ENCODE measurements at regions not wholly inside any gene's neighbourhood (a gene's known extent, or its start where the extent isn't known, plus 50 kb on each side); places are given as distances from the start of the nearest gene placed in this dataset.
A peak's percentile ranks its signal among the peaks of the same experiment; 100 is the strongest.

DNA sequence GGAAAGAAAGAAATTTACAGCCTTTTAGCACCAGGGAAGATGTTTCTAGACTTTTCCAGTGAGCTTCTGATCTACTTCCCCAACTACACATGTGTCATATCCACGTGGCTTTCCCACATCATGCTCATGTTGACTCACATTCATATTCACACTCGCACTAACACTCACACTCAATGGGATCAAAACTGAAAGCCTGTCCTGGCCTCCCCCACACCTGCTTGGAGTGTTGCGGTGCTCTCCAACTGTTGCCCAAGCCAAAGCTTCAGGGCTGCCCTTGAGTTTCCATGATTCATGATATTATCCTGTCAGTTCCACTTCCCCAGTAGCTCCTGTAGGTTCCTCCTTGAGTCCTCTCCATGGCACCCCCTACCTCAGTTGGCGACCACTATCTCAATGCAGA is 444.4 kb downstream of the GATA3 start:
- peak in 2 of 5 experiments; percentile 2 to 14 for DNase-seq

DNA sequence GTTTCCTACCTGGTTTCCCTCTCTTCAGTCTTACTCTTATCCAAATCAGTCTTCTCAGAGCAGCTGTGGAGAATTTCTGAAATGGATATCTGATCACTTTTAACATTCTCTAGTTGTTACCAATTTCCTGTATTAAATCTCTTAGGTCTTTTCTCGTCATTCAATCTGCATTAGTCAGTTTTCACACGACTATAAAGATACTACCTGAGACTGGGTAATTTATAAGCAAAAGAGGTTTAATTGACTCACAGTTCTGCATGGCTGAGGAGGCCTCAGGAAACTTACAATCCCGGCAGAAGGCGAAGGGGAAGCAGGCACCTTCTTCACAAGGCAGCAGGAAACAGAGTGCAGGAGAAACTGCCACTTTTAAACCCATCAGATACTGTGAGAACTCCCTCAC is 444.8 kb downstream of the GATA3 start:
- DNase-seq, result no peak

DNA sequence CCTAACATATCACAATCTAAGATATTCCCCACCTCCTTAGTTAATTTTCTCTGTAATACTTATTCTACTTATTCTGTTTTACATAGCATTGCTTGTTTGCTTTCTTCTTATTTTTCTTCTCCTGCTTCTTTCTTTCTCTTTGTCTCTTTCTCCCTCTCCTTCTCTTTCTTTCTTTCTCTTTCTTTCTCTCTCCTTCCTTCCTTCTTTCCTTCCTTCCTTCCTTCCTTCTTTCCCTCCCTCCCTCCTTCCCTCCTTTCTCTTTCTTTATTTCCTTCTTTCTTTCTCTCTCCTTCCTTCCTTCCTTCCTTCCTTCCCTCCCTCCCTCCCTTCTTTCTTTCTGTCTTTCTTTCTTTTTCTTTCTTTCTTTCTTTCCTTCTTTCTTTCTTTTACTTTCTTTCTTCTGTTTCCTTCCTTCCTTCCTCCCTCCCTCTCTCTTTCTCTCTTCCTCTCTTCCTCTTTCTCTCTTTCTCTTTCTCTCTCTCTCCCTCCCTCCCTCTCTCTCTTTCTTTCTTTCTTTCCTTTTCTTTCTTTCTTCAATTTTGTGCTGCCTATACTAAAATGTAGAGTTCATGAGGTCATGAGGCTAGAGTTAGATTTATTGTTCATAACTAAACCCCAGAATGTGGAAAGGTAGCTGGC is 445.4 kb downstream of the GATA3 start:
- no peak for DNase-seq

DNA sequence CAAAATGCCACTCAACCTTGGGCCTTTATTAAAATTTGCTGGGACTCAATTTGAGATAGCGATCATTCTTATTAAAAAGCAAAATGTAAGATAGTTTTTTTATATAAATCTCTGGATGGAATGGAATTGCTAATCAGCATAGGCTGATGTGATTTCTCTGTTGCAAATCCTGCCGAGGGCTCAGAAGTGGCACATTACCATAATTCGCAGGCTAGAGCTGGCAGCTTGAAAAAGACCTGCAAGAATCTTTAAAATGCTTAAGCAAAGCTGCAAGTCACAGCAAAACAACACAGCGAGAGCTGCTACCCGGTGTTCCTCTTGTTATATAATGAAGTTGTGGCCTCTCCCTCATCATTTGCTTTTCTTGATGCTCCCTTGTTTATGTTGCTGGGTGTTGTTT is 448.1 kb downstream of the GATA3 start:
- no peak for DNase-seq

DNA sequence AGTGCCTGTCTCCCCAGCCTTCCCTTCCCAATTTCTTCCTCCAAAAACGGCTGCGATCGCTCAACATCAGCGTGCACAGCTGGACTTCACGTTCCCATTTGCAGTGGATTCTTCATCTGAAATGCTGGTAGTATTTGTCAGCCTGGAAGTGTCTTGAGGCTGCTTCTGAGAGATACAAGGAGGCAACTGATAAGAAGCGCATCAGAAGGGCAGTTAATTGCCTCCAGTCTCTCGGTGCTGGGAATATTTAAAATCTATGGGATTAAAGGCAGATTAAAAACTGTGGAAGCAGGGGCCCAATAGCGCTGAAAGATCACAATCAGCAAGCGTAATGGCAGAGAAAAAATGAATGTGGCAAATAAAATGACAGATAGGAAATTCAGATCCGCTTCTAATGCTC is 450.0 kb downstream of the GATA3 start:
- no peak for DNase-seq

DNA sequence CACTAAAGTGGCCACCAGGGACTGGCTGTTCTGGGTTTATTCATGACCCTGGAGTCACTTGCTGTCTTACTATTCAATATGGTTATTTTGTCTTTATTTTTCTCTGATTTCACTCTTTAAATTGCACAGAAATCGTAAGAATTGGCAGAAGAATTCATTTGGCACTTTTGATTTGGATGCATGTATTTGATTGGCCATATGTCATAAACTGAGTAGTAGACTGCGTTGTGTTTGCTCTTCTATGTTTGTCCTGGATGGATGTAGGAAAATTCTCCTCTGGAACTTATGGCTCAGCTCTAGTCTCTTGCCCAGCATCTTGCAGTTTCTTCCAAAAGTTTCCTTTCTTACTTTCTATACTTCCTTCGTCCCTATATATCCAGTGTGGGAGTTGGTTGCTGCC is 452.7 kb downstream of the GATA3 start:
- DNase-seq, result no peak

DNA sequence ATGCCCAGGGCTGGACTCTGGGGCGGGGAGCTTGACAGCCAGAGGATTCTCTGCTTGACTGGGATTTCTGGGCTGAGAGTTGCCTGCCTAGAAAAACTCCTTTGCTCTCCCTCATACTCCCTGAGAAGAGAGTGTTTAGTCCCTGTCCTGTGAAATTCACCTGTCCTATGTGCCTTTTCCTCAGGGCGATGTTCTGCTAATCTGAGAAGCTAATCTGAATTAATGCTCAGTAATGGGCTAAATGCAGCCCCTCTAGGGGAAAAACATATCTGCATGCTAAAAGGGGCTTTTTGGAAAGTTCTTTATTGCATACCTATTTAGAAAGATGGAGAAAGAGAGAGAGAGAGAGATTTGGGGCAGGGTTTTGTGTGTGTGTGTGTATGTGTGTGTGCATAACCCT is 454.4 kb downstream of the GATA3 start:
- no peak for DNase-seq

DNA sequence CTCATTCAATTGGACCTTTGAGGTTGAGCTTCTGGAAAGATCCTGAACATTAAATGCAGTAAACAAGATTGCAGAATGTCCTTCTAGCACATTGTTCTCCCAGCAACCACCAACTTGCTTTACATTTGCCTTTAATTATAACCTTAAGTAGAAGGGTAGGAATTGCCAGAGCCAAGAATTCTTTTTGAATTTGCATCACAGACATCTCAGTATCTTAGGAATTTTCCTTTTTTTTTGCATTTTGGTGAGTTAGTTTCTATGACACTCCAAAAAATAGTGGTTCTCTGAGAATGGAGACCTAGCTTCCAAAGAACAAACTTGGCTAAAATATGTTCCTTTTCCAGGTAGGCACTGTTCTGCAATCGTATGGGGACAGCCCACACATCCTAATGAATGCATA is 456.0 kb downstream of the GATA3 start:
- no peak for DNase-seq

DNA sequence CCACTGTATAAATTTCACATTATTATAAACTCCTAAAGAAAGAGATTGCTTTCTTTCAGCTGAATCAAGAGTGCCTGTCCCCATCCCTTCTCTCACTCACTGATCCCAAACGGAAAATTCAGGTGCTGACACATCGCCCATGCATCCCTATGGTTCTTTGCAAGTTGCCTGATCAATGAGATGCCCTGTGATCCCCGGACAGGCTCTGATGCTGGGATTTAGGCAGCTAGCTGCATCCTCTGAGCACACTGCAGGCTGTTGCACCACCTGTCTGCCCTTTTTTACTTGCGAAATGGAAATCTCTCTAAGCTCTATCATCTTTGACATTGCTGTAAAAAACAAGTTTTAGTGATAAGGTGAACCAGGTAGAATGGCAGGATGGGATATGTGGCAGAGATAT is 456.5 kb downstream of the GATA3 start:
- DNase-seq, result no peak

DNA sequence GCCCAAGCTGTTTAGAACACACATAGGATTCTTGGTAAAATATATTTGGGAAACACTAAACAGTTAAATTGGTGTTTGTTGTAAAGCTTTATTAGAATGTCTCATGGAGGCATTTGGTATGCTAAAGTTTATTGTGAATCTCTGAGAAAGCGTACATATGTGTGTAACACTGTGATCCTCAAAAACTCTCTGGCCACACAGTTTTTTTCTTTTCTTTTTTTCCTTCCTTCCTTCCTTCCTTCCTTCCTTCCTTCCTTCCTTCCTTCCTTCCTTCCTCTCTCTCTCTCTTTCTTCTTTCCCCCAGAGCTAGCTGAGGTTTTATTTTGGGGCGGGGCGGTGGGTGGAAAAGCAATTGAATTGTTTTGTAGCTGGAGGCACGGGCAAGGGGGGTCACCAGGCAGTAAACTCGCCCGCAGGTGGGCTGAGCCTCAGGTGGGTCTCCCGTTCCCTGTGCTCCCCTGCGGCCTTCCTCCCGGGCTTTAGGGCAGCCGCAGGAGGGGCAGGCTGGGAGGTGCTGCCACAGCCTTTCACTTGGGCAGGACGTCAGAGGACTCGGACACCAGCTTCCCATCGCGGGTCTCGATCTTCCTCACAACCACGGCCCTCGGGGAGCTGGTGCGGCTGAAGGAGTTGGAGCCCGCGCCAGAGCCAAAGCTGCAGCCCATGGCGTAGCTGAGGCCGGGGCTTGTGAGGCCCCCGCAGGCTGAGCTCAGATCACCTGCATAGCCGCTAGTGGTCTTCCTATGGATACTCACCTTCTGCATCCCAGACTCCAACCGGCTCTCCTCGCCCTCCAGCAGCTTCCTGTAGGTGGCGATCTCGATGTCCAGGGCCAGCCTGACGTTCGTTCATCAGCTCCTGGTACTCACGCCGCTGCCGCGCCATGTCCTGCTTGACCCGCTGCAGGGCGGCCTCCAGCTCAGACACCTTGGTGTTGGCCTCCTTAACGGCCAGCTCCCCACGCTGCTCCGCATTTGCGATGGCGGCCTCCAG is 459.0 kb downstream of the GATA3 start:
- no peak for DNase-seq

DNA sequence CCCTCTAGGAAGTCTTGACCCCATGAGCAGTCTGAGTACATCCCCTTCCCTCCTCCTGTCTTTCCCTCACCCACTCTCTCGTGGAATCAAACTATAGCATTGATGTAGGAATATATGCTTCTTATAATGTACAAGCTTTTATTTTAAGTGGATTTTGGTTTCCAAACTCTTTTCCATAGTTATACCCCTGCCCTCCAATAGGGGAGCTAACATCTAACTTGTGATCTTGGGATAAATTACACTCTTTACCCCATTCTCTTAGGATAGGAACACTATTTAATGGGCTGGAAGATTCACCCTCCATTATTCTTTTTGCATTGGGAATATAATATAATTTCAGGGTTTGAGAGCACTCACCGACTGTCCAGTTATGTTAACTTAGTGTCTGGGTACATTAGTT is 465.9 kb downstream of the GATA3 start:
- DNase-seq, result no peak

DNA sequence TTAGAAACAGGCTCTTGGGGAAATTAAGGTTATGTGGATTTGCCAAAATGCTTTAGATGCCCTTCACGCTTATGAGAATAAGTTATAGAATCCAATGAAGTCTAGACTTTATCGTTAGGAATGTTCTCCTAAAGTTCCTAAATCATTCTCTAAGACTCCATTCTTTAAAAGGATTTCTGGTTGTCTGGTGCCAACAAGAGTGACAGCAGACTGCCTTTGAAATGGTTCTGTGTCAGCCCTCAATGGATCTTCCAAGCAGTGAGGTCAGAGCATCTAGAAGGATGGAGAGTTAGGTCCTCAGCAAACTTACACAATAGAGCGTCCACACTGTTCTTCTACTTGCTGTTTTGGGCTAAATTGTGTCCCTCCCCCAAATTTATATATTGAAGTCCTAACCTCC is 473.3 kb downstream of the GATA3 start:
- no peak for DNase-seq

DNA sequence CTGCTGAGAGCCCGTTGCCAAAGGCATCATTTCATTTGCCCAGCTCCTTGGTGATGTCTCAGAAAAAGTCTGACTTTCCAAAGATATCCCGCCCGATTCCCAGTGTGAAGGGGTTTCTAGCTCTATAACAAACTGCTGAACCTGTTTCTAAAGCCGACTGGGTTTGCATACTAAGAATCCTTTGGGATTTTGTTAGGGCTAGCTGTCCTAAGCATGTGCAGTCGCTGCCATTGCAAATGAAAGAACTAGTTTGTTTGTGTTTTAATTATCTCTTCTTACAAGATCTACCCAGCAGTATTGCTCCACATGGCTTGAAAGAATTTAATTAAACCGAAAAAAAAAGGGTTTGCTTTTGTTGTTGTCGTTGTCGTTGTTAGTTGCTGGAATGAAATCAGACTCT is 476.6 kb downstream of the GATA3 start:
- DNase-seq, result no peak

DNA sequence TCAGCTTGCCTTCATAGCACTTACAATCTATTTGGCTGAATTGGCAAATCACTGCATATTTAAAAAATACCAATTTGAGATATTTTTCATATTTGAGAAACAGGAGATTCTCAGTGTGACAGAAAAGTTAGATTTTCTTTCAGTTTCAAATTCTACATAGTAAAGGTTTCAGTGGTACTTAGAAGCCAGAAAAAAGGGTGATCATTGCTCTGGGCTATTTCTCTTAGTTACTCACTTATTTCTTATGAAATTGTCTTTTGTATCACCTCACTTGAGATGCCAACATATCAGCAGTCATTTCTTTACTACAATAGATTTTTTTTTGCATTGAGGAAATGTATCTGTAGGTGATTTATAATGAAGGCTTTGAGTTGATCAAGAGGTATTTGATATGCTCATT is 478.2 kb downstream of the GATA3 start:
- DNase-seq, result peak in 1 of 5 experiments; percentile 67

DNA sequence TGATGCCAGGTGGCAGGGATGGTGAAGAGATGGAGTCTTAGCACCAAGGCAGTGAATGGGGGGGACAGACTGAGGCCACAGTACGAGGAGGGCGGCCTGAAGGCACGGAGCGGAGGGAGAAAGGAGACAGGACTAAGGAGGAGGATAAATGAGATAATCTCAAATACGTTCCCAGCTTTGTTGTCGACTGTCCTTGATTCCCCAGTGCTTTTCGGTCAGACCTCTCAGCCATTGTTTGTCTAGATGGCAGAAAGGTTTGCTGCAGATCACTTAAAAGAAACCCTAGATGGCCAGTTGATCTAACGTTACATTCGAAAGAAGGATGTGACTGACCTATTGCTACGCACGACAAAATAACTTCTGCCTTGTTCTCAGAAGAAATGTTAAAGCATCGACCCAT is 479.0 kb downstream of the GATA3 start:
- DNase-seq, result no peak

DNA sequence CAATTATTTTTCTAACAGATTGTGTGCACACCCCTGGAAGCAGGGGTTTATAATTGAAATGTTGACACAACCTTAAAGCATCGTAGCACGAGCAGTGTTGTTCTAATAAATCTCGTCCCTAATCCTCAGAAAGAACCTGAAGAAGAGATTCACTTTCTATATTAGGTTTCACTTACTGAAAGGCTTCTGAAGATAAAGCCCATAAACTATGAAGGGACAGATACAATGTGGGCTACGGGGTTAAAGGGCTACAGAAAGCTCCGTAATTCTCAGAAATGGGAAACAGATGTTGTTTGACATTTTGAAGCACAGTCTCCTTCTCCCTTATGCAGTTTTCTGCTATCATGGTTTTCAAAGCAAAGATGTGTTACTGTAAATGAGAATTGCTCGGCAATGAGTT is 479.6 kb downstream of the GATA3 start:
- DNase-seq, result no peak

DNA sequence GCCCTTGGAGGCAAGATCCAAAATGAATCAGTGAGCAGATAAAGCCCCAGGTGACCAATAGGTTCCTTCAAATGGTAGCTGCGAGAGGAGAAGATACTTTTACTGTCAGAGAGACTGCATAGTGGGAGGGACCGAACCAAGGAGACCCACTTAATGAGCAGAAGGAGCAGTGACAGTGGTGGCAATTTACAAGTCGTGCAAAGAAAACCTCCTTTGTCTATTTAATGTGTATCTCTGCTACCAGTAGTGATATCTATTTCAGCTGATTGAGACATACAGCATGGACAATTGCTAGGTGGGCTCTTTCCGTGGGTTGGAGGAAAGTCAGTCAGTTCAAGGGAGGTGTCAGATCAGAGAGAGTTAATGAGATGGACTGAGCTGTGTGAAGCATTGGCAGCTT is 480.4 kb downstream of the GATA3 start:
- no peak for DNase-seq

DNA sequence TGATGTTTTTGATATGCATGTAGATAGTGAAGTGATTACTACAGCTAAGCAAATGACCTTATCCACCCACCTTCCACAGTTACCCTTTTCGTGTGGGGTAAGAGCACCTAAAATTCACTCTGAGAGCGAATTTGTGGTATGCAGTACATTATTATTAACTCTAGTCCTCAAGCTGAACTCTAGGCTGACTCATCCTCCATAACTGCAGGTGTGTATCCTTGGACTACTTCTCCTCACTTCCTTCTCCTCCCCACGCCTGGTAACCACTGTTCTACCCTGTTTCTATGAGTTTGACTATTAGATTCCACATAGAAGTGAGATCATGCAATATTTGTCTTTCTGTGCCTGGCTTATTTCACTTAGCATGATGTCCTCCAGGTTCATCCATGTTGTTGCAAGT is 484.6 kb downstream of the GATA3 start:
- no peak for DNase-seq

DNA sequence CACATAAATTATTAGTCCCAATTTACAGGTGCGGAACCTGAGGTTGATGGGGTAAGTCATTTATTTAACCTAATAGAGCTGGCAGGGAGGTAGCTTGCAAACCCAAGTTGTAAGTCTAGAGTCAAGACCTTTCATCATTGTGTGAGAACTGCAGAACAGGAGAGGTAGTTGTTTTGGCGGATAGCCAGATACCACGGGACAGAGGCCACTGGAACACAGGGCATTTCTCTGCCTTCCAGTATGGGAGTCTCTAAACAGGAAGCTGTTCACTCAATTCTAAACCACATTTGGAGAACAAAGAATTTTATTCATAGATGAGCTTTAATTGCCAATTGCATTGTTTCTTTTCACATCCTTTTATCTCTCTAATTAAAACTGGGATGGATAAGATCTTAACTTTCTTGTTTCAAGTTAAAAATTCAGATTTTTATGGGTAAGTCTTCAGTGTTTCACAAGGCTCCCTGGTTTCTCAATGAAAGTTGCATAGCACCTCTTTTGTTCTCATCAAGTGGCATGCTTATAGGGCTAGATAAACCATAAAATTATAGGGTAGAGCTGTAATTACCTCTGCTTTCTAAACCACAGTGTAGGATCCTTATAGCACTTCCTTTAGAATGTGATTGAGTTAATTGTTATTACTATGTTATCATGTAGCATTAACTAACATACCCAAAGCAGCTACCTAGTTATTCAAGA is 489.0 kb downstream of the GATA3 start:
- DNase-seq, result no peak

DNA sequence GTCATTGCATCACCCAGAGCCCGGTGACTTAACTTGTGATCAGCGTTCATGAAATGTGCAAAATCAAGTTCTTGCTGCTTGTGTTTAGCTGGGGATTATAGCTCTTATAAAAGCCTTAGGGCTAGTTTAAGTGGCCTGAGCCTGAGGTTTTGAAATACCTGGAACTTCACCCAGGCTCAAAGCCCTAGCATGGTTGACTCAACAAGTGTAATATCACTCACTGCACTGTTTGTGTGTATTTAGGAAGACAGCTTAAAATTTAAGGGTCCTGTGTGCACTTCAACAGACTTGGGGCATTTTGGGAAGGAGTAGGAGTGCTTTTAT is 489.5 kb downstream of the GATA3 start:
- no peak for DNase-seq

DNA sequence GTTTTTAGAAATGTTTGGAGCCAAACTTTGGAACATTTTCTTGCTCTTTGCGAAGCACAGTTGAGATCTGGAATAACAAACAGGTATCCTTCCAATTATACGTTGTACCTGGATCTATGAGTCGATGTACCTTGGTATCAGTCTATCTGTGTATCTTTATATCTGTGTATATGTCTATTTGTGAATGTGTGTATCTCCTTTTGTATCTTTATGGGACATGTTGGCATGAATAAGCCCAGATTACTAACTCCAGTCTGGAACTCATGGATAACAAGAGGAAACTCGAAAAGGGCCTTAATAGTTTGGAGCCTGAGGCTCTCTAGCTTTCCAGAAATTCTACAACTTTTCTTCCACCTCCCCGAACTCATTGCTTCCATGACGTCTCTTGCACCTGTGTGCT is 490.0 kb downstream of the GATA3 start:
- DNase-seq, result no peak

DNA sequence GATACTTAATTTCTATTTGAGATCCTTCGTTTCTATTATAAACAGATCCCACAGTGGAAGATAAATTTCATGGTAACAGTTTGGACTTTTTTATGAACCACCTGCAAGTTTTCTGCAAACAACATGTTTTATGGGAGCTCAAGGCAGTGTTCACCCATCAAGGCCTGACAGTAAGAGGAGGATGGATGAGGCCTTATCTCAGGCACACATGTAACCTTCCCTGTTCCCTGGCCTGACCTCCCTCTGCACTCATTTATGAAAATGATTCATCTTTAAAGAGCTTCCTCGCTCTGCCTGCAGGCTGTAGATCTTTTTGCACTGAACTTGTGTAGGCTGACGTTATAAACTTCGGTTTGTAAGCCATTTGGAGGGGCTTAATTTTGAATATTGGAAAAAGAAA is 500.1 kb downstream of the GATA3 start:
- no peak for DNase-seq

DNA sequence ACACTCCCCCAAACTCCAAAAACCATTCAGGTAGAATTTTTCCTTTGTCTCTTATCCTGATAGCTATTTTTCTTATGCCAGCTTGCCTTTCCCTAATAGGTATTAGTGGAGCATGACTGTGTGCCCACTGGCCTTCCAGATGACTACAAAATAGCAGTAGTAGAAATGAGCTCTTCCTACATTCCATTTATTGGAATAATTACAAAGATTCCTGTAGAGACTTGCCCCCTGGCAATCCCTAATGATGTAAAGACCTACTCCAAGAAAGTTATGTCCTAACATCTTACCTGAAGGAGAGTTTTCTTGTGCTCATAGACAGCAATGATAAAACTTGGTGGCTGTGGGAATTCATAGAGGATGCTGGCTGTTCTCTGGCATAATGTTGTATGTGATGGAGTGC is 501.8 kb downstream of the GATA3 start:
- no peak for DNase-seq

DNA sequence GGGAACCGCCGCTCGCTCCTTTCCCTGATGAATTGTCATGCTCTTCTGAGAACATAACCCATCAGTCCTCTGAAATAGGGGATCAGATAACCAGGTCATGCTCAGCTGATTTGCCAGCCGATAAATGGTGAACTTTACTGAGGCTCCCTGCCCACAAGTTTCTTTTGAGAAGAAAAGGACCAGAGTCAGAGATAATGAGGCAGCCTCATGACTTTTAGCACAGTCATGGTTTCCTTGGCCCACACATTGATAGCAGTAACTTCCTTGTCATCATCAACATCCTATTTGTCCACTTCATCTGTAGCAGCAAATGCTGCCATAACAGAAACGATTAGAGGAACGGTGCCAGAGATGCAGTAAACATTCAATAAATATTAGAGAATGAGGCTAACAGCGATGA is 509.0 kb downstream of the GATA3 start:
- DNase-seq, result peak in 2 of 5 experiments; percentile 8 to 84

Measured in T-helper 2 cell (primary cell).